ENCODE measurements at regions not wholly inside any gene's neighbourhood (a gene's known extent, or its start where the extent isn't known, plus 50 kb on each side); places are given as distances from the start of the nearest gene placed in this dataset.

GRCh38 chr5:88488561-88488960, 219.9 kb upstream of the TMEM161B start:
- TF ChIP-seq CTCF (IDR thresholded peaks at IDR 0.05) = no peak
- TF ChIP-seq POLR2A (IDR thresholded peaks at IDR 0.05) = no peak
- TF ChIP-seq POLR2AphosphoS5 (IDR thresholded peaks at IDR 0.05) = no peak

All from breast epithelium (tissue), 3 donors.